IMR-90 (cell line): ENCODE measurements at regions not wholly inside any gene's neighbourhood (a gene's known extent, or its start where the extent isn't known, plus 50 kb on each side); places are given as distances from the start of the nearest gene placed in this dataset.

Source experiments
- ATAC-seq: fragments of 200-7000 bp; cut with Tn5 transposase; 2 replicates; pipeline ENCODE4 v1.9.1; 2020; ENCODE audit warnings: low read depth, mild to moderate bottlenecking, moderate library complexity
- BruUV-seq: library from RNA; stranded (reverse); fragments of 400-500 nt; replicated peaks from 2 replicates; lab custom pipeline; 2021; lab: Mats Ljungman, UMichigan
- CTCF ChIA-PET: fragments of 300-600 bp; formaldehyde crosslinking; extraction: SDS; loops from one replicate; lab custom pipeline; 2021; ENCODE audit warnings: antibody characterized with exemption; lab: Yijun Ruan, JAX
- POLR2A ChIA-PET: fragments of 300-600 bp; sonication (Branson Sonifier 250); formaldehyde crosslinking; loops from one replicate; lab custom pipeline; 2022; ENCODE audit warnings: antibody characterized with exemption; ENCODE audit not compliant: unreplicated experiment; lab: Charles Lee
- DNase-seq: peaks from one replicate; pipeline ENCODE4 v3.0.0; 2013
- H2AFZ ChIP-seq: replicated peaks from 2 replicates; pipeline ENCODE3; 2013; ENCODE audit warnings: low read length, mild to moderate bottlenecking; ENCODE audit not compliant: poor library complexity
- H2AK5ac ChIP-seq: 2 replicates; pipeline ENCODE4 v1.6.1; 2013; ENCODE audit warnings: low read depth, low read length, inconsistent platforms
- H2AK9ac ChIP-seq: replicated peaks from 2 replicates; pipeline ENCODE3; 2013; ENCODE audit warnings: mild to moderate bottlenecking, low read depth, low read length, moderate library complexity; ENCODE audit not compliant: poor library complexity
- H2BK120ac ChIP-seq: 2 replicates; pipeline ENCODE4 v1.6.1; 2013; ENCODE audit warnings: low read depth, low read length, inconsistent platforms
- H2BK15ac ChIP-seq: 3 replicates; pipeline ENCODE4 v1.6.1; 2013; ENCODE audit warnings: low read depth, low read length, inconsistent platforms
- H2BK20ac ChIP-seq: 2 replicates; pipeline ENCODE4 v1.6.1; 2013; ENCODE audit warnings: low read depth, mild to moderate bottlenecking, inconsistent platforms, low read length, moderate library complexity
- H2BK5ac ChIP-seq: 2 replicates; pipeline ENCODE4 v1.6.1; 2013; ENCODE audit warnings: mild to moderate bottlenecking, low read depth, low read length, inconsistent platforms; ENCODE audit not compliant: poor library complexity, severe bottlenecking
- H3K14ac ChIP-seq: replicated peaks from 2 replicates; pipeline ENCODE4 v1.6.1; 2013; ENCODE audit warnings: low read depth, low read length, inconsistent platforms
- H3K18ac ChIP-seq: 2 replicates; pipeline ENCODE4 v1.6.1; 2013; ENCODE audit warnings: low read depth, low read length, control low read depth
- H3K23ac ChIP-seq: 2 replicates; pipeline ENCODE4 v1.6.1; 2013; ENCODE audit warnings: low read depth, low read length, inconsistent platforms
- H3K27ac ChIP-seq: 2 replicates; pipeline ENCODE4 v1.5.1; 2013; ENCODE audit warnings: mild to moderate bottlenecking, control low read depth, low read length; ENCODE audit not compliant: insufficient read depth
- H3K27me3 ChIP-seq: 2 replicates; pipeline ENCODE4 v1.6.1; 2013; ENCODE audit warnings: low read length; ENCODE audit not compliant: control insufficient read depth, insufficient read depth
- H3K36me3 ChIP-seq: 2 replicates; pipeline ENCODE4 v1.6.1; 2013; ENCODE audit warnings: low read length, mixed read lengths; ENCODE audit not compliant: control insufficient read depth, insufficient read depth
- H3K4ac ChIP-seq: 2 replicates; pipeline ENCODE4 v1.6.1; 2013; ENCODE audit warnings: low read depth, low read length, inconsistent platforms
- H3K4me1 ChIP-seq: 2 replicates; pipeline ENCODE4 v1.6.1; 2013; ENCODE audit warnings: low read length, mixed read lengths; ENCODE audit not compliant: control insufficient read depth, insufficient read depth
- H3K4me2 ChIP-seq: 2 replicates; pipeline ENCODE4 v1.6.1; 2013; ENCODE audit warnings: low read depth, mild to moderate bottlenecking, control low read depth, low read length, moderate library complexity
- H3K4me3 ChIP-seq: 2 replicates; pipeline ENCODE4 v1.5.1; 2013; ENCODE audit warnings: low read depth, mild to moderate bottlenecking, control low read depth, low read length, moderate library complexity; ENCODE audit not compliant: insufficient read depth
- H3K56ac ChIP-seq: 2 replicates; pipeline ENCODE4 v1.6.1; 2013; ENCODE audit warnings: low read length, inconsistent platforms; ENCODE audit not compliant: insufficient read depth; ENCODE audit errors: extremely low read depth
- H3K79me1 ChIP-seq, 2 experiments: 2 replicates each; pipeline ENCODE4 v1.6.1; 2013; ENCODE audit warnings: low read length in 2 of 2, inconsistent platforms in 1 of 2, low read depth in 1 of 2
- H3K9ac ChIP-seq: 2 replicates; pipeline ENCODE4 v1.6.1; 2013; ENCODE audit warnings: low read depth, low read length, control low read depth
- H3K9me1 ChIP-seq: 2 replicates; pipeline ENCODE4 v1.6.1; 2013; ENCODE audit warnings: low read length, inconsistent platforms; ENCODE audit not compliant: insufficient read depth
- H3K9me3 ChIP-seq: 2 replicates; pipeline ENCODE4 v1.6.1; 2013; ENCODE audit warnings: low read length; ENCODE audit not compliant: control insufficient read depth, insufficient read depth
- H4K20me1 ChIP-seq: 2 replicates; pipeline ENCODE4 v1.6.1; 2013; ENCODE audit warnings: low read length, inconsistent platforms; ENCODE audit not compliant: insufficient read depth
- H4K5ac ChIP-seq: 2 replicates; pipeline ENCODE4 v1.6.1; 2013; ENCODE audit warnings: mild to moderate bottlenecking, low read depth, low read length, control low read depth
- H4K8ac ChIP-seq, 2 experiments: 2 replicates each; pipeline ENCODE4 v1.6.1; 2013; ENCODE audit warnings: low read depth in 2 of 2, low read length in 2 of 2, control low read depth in 1 of 2, inconsistent platforms in 1 of 2
- H4K91ac ChIP-seq: 2 replicates; pipeline ENCODE4 v1.6.1; 2013; ENCODE audit warnings: low read depth, low read length, inconsistent platforms; ENCODE audit not compliant: insufficient read depth
- BHLHE40 ChIP-seq: fragments of 150-350 bp; IDR thresholded peaks from 2 replicates; pipeline ENCODE4 v1.6.1; 2016; ENCODE audit warnings: mild to moderate bottlenecking, low read depth, low read length
- CEBPB ChIP-seq: IDR thresholded peaks from 2 replicates; pipeline ENCODE4 v1.6.1; 2012; ENCODE audit warnings: low read depth, low read length, improper control_type of control experiment
- CHD1 ChIP-seq: IDR thresholded peaks from 2 replicates; pipeline ENCODE4 v1.6.1; 2012; ENCODE audit warnings: low read depth, low read length, improper control_type of control experiment
- FOS ChIP-seq: fragments of 150-350 bp; IDR thresholded peaks from 2 replicates; pipeline ENCODE4 v1.6.1; 2016; ENCODE audit warnings: low read depth, low read length
- MXI1 ChIP-seq: IDR thresholded peaks from 2 replicates; pipeline ENCODE4 v1.6.1; 2012; ENCODE audit warnings: low read depth, mild to moderate bottlenecking, low read length, moderate library complexity, borderline replicate concordance
- NFE2L2 ChIP-seq: fragments of 150-350 bp; IDR thresholded peaks from 2 replicates; pipeline ENCODE4 v1.6.1; 2016; ENCODE audit warnings: low read depth, mild to moderate bottlenecking, low read length
- RAD21 ChIP-seq: IDR thresholded peaks from 2 replicates; pipeline ENCODE4 v1.6.1; 2012; ENCODE audit warnings: low read length, improper control_type of control experiment
- RFX5 ChIP-seq: IDR thresholded peaks from 2 replicates; pipeline ENCODE4 v1.8.0; 2012; ENCODE audit warnings: low read depth, mild to moderate bottlenecking, low read length, moderate library complexity
- SMC3 ChIP-seq: fragments of 150-350 bp; IDR thresholded peaks from 2 replicates; pipeline ENCODE4 v1.6.1; 2016; ENCODE audit warnings: low read depth, mild to moderate bottlenecking, antibody characterized with exemption, low read length, moderate library complexity
- WGBS, 2 experiments: methylation state at CpG; one replicate each; pipeline versions ENCODE4 v1.1.5 to v1.1.7; 2013; ENCODE audit warnings: missing lambda C conversion rate in 2 of 2; ENCODE audit not compliant: insufficient read length in 1 of 2; ENCODE audit errors: extremely low coverage in 2 of 2; 5-methylcytosine and 5-hydroxymethylcytosine counted together
- dilution Hi-C: fragments of 300-500 bp; cut with HindIII; formaldehyde crosslinking; loops from one replicate; pipeline ENCODE4 v1.14.3; 2018; ENCODE audit warnings: low sequenced_read_pairs; ENCODE audit not compliant: unreplicated experiment
- in situ Hi-C: fragments of 300-500 bp; cut with MboI; formaldehyde crosslinking; loops from 3 replicates; pipeline ENCODE4 v1.14.3; 2019; ENCODE audit warnings: low sequenced_read_pairs, inconsistent platforms, mixed read lengths
- intact Hi-C: fragments of 100-400 bp; cut with micrococcal nuclease; formaldehyde crosslinking; loops from 2 replicates; pipeline ENCODE4 v1.10.0; 2022
- TF ChIP-seq, protein P1 (sequence below): fragments of 150-350 bp; IDR thresholded peaks from 2 replicates; pipeline ENCODE4 v1.6.1; 2016; ENCODE audit warnings: low read depth, mild to moderate bottlenecking, low read length, moderate library complexity, borderline replicate concordance
- TF ChIP-seq, protein P2 (sequence below): conservative IDR thresholded peaks from 2 replicates; pipeline ENCODE4 v1.5.1; 2012; ENCODE audit warnings: mild to moderate bottlenecking, low read depth, low read length, improper control_type of control experiment
- TF ChIP-seq, protein P3 (sequence below): fragments of 150-350 bp; IDR thresholded peaks from 2 replicates; pipeline ENCODE4 v1.6.1; 2017; ENCODE audit warnings: mild to moderate bottlenecking, antibody characterized with exemption, low read length, low read depth

DNA sequence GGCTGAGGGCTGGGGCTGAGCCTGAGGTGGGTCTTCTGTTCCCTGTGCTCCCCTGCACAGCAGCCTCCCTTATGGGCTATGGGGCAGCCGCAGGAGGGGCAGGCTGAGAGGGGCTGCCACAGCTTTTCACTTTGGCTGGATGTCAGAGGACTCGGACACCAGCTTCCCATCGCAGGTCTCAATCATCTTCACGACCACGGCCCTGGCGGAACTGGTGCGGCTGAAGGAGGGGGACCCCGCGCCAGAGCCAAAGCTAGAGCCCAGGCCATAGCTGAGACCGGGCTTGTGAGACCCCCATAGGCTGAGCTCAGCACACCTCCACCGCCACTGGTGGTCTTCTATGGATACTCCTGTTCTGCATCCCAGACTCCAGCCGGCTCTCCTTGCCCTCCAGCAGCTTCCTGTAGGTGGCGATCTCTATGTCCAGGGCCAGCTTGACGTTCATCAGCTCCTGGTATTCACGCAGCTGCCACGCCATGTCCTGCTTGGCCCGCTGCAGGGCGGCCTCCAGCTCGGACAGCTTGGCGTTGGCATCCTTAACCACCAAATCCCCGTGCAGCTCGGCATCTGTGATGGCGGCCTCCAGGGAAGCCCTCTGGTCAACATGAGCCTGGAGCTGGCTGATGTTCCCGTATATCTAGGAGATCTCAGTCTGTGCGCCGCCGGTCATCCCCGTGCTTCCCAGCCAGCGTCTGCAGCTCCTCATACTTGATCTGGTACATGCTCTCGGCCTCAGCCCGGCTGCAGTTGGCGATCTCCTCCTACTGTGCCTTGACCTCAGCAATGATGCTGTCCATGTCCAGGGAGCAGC lies 181.7 kb upstream of the SYNPR start:
- ChIA-PET CTCF (no interaction called here), POLR2A (no interaction called here)
- Histone ChIP-seq H4K20me1 (no peaks in the 10 kb centered on the region), H3K27ac (no peak overlapping the region), H3K4me1 (no peaks in the 10 kb centered on the region), H3K4ac (no peak overlapping the region), H4K91ac (no peak overlapping the region), H2AK9ac (no peak overlapping the region), H2BK15ac (no peak overlapping the region), H3K18ac (no peak overlapping the region), H3K23ac (no peak overlapping the region), H3K27me3 (no peaks in the 10 kb centered on the region), H3K9me3 (peaks cover 10% of the 10 kb centered on the region), H2AFZ (no peak overlapping the region), H2BK120ac (no peak overlapping the region), H3K4me2 (no peak overlapping the region), H3K79me1 (no peaks in the 10 kb centered on the region), H3K9me1 (no peaks in the 10 kb centered on the region), H3K56ac (no peak overlapping the region), H2BK20ac (no peak overlapping the region), H4K5ac (no peak overlapping the region), H3K4me3 (no peak overlapping the region), H2AK5ac (no peak overlapping the region), H4K8ac (no peak overlapping the region), H3K9ac (no peak overlapping the region), H2BK5ac (no peak overlapping the region), H3K14ac (no peak overlapping the region), H3K36me3 (no peaks in the 10 kb centered on the region)
- intact Hi-C loops: no loop called here
- 78% methylated on average over 21 of the region's 32 CpGs; no CpG with 5 or more reads in 1 of the 2 experiments for WGBS, 2 experiments
- dilution Hi-C loops: no loop called here
- ATAC-seq (no peak), DNase-seq (no peak)
- BruUV-seq: no TSS peak
- in situ Hi-C loops: no loop called here
- no peak for TF ChIP-seq NFE2L2
- no peak for TF ChIP-seq BHLHE40
- no peak for TF ChIP-seq SMC3
- TF ChIP-seq FOS: no peak
- TF ChIP-seq, protein P1, sequence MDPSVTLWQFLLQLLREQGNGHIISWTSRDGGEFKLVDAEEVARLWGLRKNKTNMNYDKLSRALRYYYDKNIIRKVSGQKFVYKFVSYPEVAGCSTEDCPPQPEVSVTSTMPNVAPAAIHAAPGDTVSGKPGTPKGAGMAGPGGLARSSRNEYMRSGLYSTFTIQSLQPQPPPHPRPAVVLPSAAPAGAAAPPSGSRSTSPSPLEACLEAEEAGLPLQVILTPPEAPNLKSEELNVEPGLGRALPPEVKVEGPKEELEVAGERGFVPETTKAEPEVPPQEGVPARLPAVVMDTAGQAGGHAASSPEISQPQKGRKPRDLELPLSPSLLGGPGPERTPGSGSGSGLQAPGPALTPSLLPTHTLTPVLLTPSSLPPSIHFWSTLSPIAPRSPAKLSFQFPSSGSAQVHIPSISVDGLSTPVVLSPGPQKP: no peak
- TF ChIP-seq, protein P2, sequence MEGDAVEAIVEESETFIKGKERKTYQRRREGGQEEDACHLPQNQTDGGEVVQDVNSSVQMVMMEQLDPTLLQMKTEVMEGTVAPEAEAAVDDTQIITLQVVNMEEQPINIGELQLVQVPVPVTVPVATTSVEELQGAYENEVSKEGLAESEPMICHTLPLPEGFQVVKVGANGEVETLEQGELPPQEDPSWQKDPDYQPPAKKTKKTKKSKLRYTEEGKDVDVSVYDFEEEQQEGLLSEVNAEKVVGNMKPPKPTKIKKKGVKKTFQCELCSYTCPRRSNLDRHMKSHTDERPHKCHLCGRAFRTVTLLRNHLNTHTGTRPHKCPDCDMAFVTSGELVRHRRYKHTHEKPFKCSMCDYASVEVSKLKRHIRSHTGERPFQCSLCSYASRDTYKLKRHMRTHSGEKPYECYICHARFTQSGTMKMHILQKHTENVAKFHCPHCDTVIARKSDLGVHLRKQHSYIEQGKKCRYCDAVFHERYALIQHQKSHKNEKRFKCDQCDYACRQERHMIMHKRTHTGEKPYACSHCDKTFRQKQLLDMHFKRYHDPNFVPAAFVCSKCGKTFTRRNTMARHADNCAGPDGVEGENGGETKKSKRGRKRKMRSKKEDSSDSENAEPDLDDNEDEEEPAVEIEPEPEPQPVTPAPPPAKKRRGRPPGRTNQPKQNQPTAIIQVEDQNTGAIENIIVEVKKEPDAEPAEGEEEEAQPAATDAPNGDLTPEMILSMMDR: no peak
- TF ChIP-seq RFX5: no peak
- TF ChIP-seq CEBPB: no peak
- no peak for TF ChIP-seq CHD1
- TF ChIP-seq, protein P3, sequence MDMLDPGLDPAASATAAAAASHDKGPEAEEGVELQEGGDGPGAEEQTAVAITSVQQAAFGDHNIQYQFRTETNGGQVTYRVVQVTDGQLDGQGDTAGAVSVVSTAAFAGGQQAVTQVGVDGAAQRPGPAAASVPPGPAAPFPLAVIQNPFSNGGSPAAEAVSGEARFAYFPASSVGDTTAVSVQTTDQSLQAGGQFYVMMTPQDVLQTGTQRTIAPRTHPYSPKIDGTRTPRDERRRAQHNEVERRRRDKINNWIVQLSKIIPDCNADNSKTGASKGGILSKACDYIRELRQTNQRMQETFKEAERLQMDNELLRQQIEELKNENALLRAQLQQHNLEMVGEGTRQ: no peak
- TF ChIP-seq RAD21: no peak
- TF ChIP-seq MXI1: no peak
